ENCODE measurements at regions not wholly inside any gene's neighbourhood (a gene's known extent, or its start where the extent isn't known, plus 50 kb on each side); places are given as distances from the start of the nearest gene placed in this dataset.

GRCh38 chr12:34354239-34355200 is 332.2 kb downstream of the ALG10 start:
- TF ChIP-seq CTCF (IDR thresholded peaks at IDR 0.05) (no peak), POLR2A (IDR thresholded peaks at IDR 0.05) (no peak)
